AG09309 (cell line): ENCODE measurements at regions not wholly inside any gene's neighbourhood (a gene's known extent, or its start where the extent isn't known, plus 50 kb on each side); places are given as distances from the start of the nearest gene placed in this dataset.
A peak's percentile ranks its signal among the peaks of the same experiment; 100 is the strongest.

Source experiments
- DNase-seq: peaks from one replicate; pipeline ENCODE4 v3.0.0-alpha.2; 2010; ENCODE audit warnings: low read depth
- H3K4me3 ChIP-seq: 2 replicates; pipeline ENCODE4 v1.5.1; 2011; ENCODE audit warnings: mild to moderate bottlenecking, low read depth, low read length, moderate library complexity; ENCODE audit not compliant: control insufficient read depth
- TF ChIP-seq, protein P1 (sequence below): IDR thresholded peaks from 2 replicates; pipeline ENCODE4 v1.5.1; 2011; ENCODE audit warnings: mild to moderate bottlenecking, low read depth, low read length, inconsistent platforms; ENCODE audit not compliant: insufficient read depth, control insufficient read depth; ENCODE audit errors: missing control alignments

DNA sequence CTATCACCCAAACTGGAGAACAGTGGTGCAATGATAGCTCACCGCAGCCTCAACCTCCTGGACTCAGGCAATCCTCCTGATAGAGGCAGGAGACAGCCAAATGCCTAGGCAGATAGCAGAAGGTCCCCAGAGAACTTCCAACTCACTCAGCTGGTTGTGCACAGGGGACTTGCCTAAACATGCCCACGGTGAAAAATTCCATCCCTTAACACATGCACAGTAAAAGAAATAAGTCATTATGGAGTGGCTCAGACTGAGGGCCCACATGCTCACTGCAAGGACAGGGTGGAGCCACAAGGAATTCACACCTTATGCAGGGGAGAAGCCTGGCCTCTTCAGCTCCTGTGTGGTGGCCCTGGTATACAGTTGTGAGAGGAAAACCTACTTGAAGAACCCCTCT, 525.8 kb upstream of the ATP2B1 start:
- no peak overlapping the region for H3K4me3 ChIP-seq
- TF ChIP-seq, protein P1, sequence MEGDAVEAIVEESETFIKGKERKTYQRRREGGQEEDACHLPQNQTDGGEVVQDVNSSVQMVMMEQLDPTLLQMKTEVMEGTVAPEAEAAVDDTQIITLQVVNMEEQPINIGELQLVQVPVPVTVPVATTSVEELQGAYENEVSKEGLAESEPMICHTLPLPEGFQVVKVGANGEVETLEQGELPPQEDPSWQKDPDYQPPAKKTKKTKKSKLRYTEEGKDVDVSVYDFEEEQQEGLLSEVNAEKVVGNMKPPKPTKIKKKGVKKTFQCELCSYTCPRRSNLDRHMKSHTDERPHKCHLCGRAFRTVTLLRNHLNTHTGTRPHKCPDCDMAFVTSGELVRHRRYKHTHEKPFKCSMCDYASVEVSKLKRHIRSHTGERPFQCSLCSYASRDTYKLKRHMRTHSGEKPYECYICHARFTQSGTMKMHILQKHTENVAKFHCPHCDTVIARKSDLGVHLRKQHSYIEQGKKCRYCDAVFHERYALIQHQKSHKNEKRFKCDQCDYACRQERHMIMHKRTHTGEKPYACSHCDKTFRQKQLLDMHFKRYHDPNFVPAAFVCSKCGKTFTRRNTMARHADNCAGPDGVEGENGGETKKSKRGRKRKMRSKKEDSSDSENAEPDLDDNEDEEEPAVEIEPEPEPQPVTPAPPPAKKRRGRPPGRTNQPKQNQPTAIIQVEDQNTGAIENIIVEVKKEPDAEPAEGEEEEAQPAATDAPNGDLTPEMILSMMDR, result no peak
- no peak for DNase-seq

GRCh38 chr12:90233168-90234100, 524.8 kb upstream of the ATP2B1 start:
- H3K4me3 ChIP-seq, result no peak overlapping the region
- TF ChIP-seq, protein P1, result no peak
- DNase-seq, result peak; percentile 47

DNA sequence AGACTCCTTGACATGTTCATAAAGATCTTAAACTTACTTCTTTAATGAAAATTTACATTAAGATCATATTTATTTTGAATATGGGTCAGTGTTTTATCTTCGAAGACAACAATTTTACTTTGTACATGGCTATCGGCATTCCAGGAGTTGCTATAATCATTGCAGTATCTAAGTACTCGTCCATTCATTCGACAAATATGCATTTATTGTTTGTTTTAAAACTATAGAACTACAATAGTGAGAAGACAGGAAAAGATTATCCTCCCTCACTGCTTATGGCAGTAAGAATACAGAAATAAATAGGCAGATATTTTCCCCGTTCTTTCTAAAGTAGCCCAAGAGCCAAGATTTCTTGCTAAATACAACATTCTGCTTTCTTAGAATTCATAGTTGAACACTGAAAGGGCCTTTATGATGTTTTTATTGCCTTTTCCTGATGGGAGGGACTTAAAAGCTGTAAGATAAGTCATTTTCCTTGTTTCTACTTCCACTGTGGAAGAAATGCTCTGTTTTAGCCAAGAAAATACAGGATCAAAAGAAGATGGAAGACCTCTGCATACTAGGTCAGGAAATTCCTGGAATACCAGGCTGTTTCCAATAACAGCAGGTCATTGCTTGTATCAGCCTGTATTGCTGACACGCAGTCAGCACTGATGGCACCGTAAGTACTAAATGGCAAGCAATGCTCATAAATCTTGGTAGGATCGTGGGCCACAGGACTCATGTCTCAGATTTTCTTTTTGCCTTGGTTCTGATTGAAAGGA, 521.0 kb upstream of the ATP2B1 start:
- TF ChIP-seq, protein P1, result no peak
- no peak overlapping the region for H3K4me3 ChIP-seq
- no peak for DNase-seq

GRCh38 chr12:90226211-90226610, 517.6 kb upstream of the ATP2B1 start:
- TF ChIP-seq, protein P1, result no peak
- DNase-seq, result no peak
- H3K4me3 ChIP-seq, result no peak overlapping the region

DNA sequence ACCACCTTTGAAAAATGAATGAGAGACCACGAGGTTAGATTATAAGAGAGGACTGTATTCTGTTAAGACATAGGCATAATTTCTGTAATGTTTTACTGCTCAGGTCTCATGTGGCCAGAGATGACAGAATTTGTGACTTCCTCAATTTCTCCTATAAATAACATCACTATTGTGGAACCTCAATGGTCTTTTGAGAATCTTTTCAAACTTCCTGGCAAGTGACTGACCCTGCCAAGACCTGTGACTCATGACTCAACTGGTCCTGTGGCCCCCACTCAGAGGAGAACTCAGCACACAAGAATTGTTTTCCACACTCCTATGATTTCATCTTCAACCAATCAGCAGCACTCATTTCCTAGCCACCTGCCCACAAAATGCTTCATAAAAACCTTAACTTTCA, 508.2 kb upstream of the ATP2B1 start:
- no peak overlapping the region for H3K4me3 ChIP-seq
- TF ChIP-seq, protein P1, result no peak
- DNase-seq, result no peak

DNA sequence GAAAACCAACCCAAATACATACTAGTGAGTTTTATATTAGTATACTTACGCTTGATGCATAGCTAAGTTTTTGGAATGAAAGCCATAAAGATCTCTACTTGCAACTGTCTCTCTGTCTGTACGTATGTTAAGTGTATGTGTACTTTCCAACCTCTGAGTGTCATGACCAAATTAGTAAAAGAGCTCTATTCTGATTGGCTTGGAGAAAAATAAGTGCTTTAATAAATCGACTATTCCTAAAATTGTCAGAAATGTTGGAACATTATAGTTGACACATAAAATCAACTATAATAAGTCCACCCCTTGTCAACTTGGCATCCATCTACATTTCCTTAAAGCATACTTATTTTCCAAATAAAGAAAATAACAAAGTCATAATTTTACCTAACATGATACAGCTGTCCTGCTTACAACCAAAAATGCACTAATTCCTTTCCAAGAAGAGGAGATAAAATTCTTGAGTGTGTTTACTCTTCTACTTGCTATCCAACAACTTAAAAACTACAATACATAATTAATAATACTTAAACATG, 507.4 kb upstream of the ATP2B1 start:
- TF ChIP-seq, protein P1, result no peak
- DNase-seq, result no peak
- no peak overlapping the region for H3K4me3 ChIP-seq
